DMS153 treated with DMSO at 0.1 percent for 48 hours (cell line): ENCODE measurements at regions not wholly inside any gene's neighbourhood (a gene's known extent, or its start where the extent isn't known, plus 50 kb on each side); places are given as distances from the start of the nearest gene placed in this dataset.

Experiments
- DNase-seq: peaks from one replicate; lab custom pipeline; 2025; ENCODE audit not compliant: unreplicated experiment; lab: John Stamatoyannopoulos, UW

DNA sequence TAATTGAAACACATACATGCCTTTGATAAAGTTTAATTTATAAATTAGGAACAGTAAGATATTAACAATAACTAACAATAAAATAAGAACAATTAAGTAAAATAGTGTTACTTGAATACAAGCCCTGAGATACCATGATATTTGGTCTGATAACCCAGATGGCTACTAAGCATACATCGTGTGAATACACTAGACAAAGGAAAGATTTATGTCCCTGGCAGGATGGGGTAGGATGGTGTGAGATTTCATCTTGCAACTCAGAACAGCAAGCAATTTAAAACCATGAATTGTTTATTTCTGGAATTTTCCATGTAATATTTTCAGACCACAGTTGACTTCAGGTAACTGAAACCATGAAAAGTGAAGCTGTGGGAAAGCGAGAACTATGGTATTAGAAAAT lies 169.5 kb downstream of the DIPK2A start:
- no peak for DNase-seq

GRCh38 chr3:144141496-144141895 lies 169.9 kb downstream of the DIPK2A start:
- DNase-seq: no peak

- no peak for DNase-seq
These were observed 170.7 kb downstream of the DIPK2A start for GRCh38 chr3:144142151-144142840.

DNA sequence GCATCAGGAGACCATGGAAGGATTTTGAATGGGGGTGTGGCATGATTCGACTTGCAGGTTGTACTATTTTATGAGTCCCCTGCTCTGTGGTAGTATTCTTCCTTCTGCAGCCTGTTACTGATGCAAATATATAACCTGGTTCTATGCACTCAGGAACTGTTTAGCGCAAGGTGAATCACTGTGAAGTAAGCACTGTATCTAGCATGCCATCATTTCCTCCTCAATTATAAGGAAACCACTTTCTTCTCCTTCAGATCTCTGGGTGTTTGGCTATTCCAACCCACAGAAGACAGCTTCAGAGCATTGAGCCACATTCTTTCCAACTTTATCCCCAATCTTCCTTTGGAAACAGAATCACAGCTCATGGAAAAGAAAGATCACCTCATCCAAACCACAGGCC lies 176.7 kb downstream of the DIPK2A start:
- no peak for DNase-seq

- no peak for DNase-seq
These were observed 180.4 kb downstream of the DIPK2A start for GRCh38 chr3:144151983-144152382.

- DNase-seq: no peak
These were observed 189.0 kb downstream of the DIPK2A start for GRCh38 chr3:144160627-144161026.

- no peak for DNase-seq
These were observed 190.4 kb downstream of the DIPK2A start for GRCh38 chr3:144162042-144162441.

GRCh38 chr3:144164352-144164751 lies 192.7 kb downstream of the DIPK2A start:
- no peak for DNase-seq

DNA sequence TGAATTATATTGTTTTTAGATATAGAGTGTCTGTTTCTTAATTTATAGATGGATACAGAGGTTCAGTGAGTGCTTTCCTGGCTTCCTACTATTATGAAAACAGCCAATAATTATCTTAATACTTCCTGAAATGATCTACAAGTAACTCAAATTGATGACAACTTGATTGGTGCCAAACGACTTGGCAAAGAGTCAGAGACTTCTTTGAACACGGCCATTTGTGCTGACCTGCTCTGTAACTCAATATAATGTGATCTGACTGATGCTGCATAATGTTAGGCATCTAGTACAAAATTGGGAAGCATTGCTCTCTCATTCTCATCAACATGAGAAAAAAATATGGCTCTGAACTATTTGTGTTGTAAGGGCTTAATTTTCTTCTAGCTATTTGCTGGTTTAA lies 193.9 kb downstream of the DIPK2A start:
- DNase-seq: no peak

- no peak for DNase-seq
These were observed 196.0 kb downstream of the DIPK2A start for GRCh38 chr3:144167634-144168033.

- no peak for DNase-seq
These were observed 201.9 kb downstream of the DIPK2A start for GRCh38 chr3:144173491-144173890.

- DNase-seq: no peak
These were observed 204.2 kb downstream of the DIPK2A start for GRCh38 chr3:144175644-144176425.

- DNase-seq: no peak
These were observed 206.0 kb downstream of the DIPK2A start for GRCh38 chr3:144177649-144178048.

DNA sequence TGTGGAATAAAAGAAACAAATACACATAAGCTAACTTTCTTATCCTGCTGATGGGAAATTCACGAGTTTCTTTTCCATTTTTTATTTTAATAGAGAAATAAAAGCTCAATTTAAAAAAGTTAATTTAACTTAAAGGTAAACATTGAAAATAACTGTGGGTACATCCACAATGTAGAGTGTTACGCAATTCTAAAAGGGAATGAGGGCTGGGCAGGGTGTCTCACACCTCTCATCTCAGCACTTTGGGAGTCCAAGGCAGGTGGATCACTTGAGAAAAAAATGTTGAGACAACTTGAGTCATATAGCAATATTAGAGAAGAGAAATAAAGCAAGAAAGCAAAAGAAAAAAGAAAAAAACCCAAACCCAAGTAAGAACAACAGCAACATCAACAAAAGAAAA lies 207.0 kb downstream of the DIPK2A start:
- DNase-seq: no peak

- DNase-seq: no peak
These were observed 209.4 kb downstream of the DIPK2A start for GRCh38 chr3:144181062-144181461.

- no peak for DNase-seq
These were observed 210.9 kb downstream of the DIPK2A start for GRCh38 chr3:144182501-144182900.

- no peak for DNase-seq
These were observed 213.7 kb downstream of the DIPK2A start for GRCh38 chr3:144185276-144185675.

GRCh38 chr3:144187531-144188210 lies 216.0 kb downstream of the DIPK2A start:
- DNase-seq: no peak

DNA sequence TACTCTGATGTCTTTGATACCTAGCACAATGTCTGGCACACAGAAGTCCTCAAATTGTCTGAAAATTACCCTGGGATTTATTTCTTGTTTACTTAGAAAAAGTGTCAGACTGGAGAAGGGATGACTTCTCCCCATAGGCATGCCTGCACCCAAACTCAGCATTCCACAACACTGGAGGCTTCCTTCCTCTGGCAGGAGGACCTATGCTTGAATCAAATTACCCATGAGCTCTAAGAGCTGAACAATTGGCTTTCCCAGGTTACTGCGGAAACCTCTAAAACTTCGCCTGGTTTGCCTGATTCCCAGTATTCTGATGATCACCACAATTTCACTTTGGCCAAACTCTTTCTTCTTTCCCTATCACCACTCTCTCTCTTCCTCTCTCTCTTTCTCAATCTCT lies 217.4 kb downstream of the DIPK2A start:
- no peak for DNase-seq

- no peak for DNase-seq
These were observed 225.5 kb downstream of the DIPK2A start for GRCh38 chr3:144197116-144197515.

- DNase-seq: no peak
These were observed 226.0 kb downstream of the DIPK2A start for GRCh38 chr3:144197582-144197981.

- DNase-seq: no peak
These were observed 228.4 kb downstream of the DIPK2A start for GRCh38 chr3:144200004-144200403.
